ENCODE measurements at regions not wholly inside any gene's neighbourhood (a gene's known extent, or its start where the extent isn't known, plus 50 kb on each side); places are given as distances from the start of the nearest gene placed in this dataset.

- no peak for DNase-seq (ENCODE audit: low read depth)
- no peak for TF ChIP-seq CTCF (IDR thresholded peaks at IDR 0.05; ENCODE audit: low read length, missing control alignments)
- H3K4me3 ChIP-seq (replicated peaks; ENCODE audit: low read depth, low read length), result peak overlapping the region; percentile 15
These were observed 537.1 kb downstream of the INSC start for GRCh38 chr11:15651816-15652215.

- no peak for TF ChIP-seq CTCF (IDR thresholded peaks at IDR 0.05; ENCODE audit: low read length, missing control alignments)
- no peak for DNase-seq (ENCODE audit: low read depth)
- H3K4me3 ChIP-seq (replicated peaks; ENCODE audit: low read depth, low read length), result no peak overlapping the region
These were observed 538.5 kb downstream of the INSC start for GRCh38 chr11:15653191-15653710.

- no peak for TF ChIP-seq CTCF (IDR thresholded peaks at IDR 0.05; ENCODE audit: low read length, missing control alignments)
- no peak overlapping the region for H3K4me3 ChIP-seq (replicated peaks; ENCODE audit: low read depth, low read length)
- no peak for DNase-seq (ENCODE audit: low read depth)
These were observed 539.7 kb downstream of the INSC start for GRCh38 chr11:15654451-15654850.

- no peak for TF ChIP-seq CTCF (IDR thresholded peaks at IDR 0.05; ENCODE audit: low read length, missing control alignments)
- no peak overlapping the region for H3K4me3 ChIP-seq (replicated peaks; ENCODE audit: low read depth, low read length)
- no peak for DNase-seq (ENCODE audit: low read depth)
These were observed 540.8 kb downstream of the INSC start for GRCh38 chr11:15655552-15655951.

- no peak for TF ChIP-seq CTCF (IDR thresholded peaks at IDR 0.05; ENCODE audit: low read length, missing control alignments)
- DNase-seq (ENCODE audit: low read depth), result no peak
- no peak overlapping the region for H3K4me3 ChIP-seq (replicated peaks; ENCODE audit: low read depth, low read length)
These were observed 542.5 kb downstream of the INSC start for GRCh38 chr11:15657264-15657663.

- H3K4me3 ChIP-seq (replicated peaks; ENCODE audit: low read depth, low read length), result no peak overlapping the region
- no peak for TF ChIP-seq CTCF (IDR thresholded peaks at IDR 0.05; ENCODE audit: low read length, missing control alignments)
These were observed 545.8 kb downstream of the INSC start for GRCh38 chr11:15660496-15660895.

GRCh38 chr11:15662285-15662684 lies 547.6 kb downstream of the INSC start:
- DNase-seq (ENCODE audit: low read depth), result no peak
- no peak for TF ChIP-seq CTCF (IDR thresholded peaks at IDR 0.05; ENCODE audit: low read length, missing control alignments)

More at GRCh38 chr11:15660496-15660895, 545.8 kb downstream of the INSC start:
- DNase-seq (ENCODE audit: low read depth), result no peak

More at GRCh38 chr11:15662285-15662684, 547.6 kb downstream of the INSC start:
- no peak overlapping the region for H3K4me3 ChIP-seq (replicated peaks; ENCODE audit: low read depth, low read length)

All from fibroblast of pulmonary artery (primary cell).